ENCODE measurements at regions not wholly inside any gene's neighbourhood (a gene's known extent, or its start where the extent isn't known, plus 50 kb on each side); places are given as distances from the start of the nearest gene placed in this dataset.

- no peaks in the 10 kb centered on the region for H3K9me3 Mint-ChIP-seq
- H3K36me3 Mint-ChIP-seq (ENCODE audit: low read depth), result no peaks in the 10 kb centered on the region
- no peak for ATAC-seq
- no peak overlapping the region for H3K27ac Mint-ChIP-seq
- peaks cover 15% of the 10 kb centered on the region for H3K4me1 Mint-ChIP-seq
- DNase-seq, result no peak
- H3K4me3 Mint-ChIP-seq, result no peak overlapping the region
- no peaks in the 10 kb centered on the region for H3K27me3 Mint-ChIP-seq
Measured at GRCh38 chr3:112744825-112745566, 101.7 kb downstream of the CD200R1L start.

- Mint-ChIP-seq H3K4me3 (no peak overlapping the region), H3K36me3 (ENCODE audit: low read depth) (no peaks in the 10 kb centered on the region), H3K9me3 (no peaks in the 10 kb centered on the region), H3K27me3 (no peaks in the 10 kb centered on the region), H3K4me1 (peaks cover 24% of the 10 kb centered on the region), H3K27ac (no peak overlapping the region)
- no peak for DNase-seq
- no peak for ATAC-seq
Measured at GRCh38 chr3:112744106-112744505, 102.6 kb downstream of the CD200R1L start.

GRCh38 chr3:112742934-112743333 lies 102.0 kb upstream of the CCDC80 start:
- Mint-ChIP-seq H3K36me3 (ENCODE audit: low read depth) (no peaks in the 10 kb centered on the region), H3K4me1 (peaks cover 31% of the 10 kb centered on the region), H3K27me3 (no peaks in the 10 kb centered on the region), H3K4me3 (no peak overlapping the region), H3K9me3 (no peaks in the 10 kb centered on the region), H3K27ac (no peak overlapping the region)
- ATAC-seq (no peak), DNase-seq (no peak)

GRCh38 chr3:112741983-112742382 lies 101.0 kb upstream of the CCDC80 start:
- ATAC-seq (no peak), DNase-seq (no peak)
- Mint-ChIP-seq H3K27me3 (no peaks in the 10 kb centered on the region), H3K36me3 (ENCODE audit: low read depth) (no peaks in the 10 kb centered on the region), H3K27ac (peak overlapping the region; percentile 15), H3K9me3 (no peaks in the 10 kb centered on the region), H3K4me1 (peaks cover 40% of the 10 kb centered on the region), H3K4me3 (no peak overlapping the region)

GRCh38 chr3:112740835-112741234 lies 99.9 kb upstream of the CCDC80 start:
- H3K27ac Mint-ChIP-seq, result peak overlapping the region; percentile 2
- peaks cover 51% of the 10 kb centered on the region for H3K4me1 Mint-ChIP-seq
- ATAC-seq (no peak), DNase-seq (no peak)
- no peaks in the 10 kb centered on the region for H3K9me3 Mint-ChIP-seq
- H3K36me3 Mint-ChIP-seq (ENCODE audit: low read depth), result no peaks in the 10 kb centered on the region
- no peaks in the 10 kb centered on the region for H3K27me3 Mint-ChIP-seq
- H3K4me3 Mint-ChIP-seq, result no peak overlapping the region

GRCh38 chr3:112739252-112739965 lies 98.5 kb upstream of the CCDC80 start:
- Mint-ChIP-seq H3K36me3 (ENCODE audit: low read depth) (no peaks in the 10 kb centered on the region), H3K4me3 (no peak overlapping the region)

GRCh38 chr3:112738366-112738765 lies 97.4 kb upstream of the CCDC80 start:
- Mint-ChIP-seq H3K27ac (peak overlapping the region; percentile 1), H3K9me3 (no peaks in the 10 kb centered on the region), H3K27me3 (no peaks in the 10 kb centered on the region), H3K4me1 (peaks cover 54% of the 10 kb centered on the region), H3K36me3 (ENCODE audit: low read depth) (no peaks in the 10 kb centered on the region), H3K4me3 (no peak overlapping the region)
- no peak for DNase-seq
- no peak for ATAC-seq

More at GRCh38 chr3:112739252-112739965, 98.5 kb upstream of the CCDC80 start:
- Mint-ChIP-seq H3K4me1 (peaks cover 54% of the 10 kb centered on the region), H3K9me3 (no peaks in the 10 kb centered on the region), H3K27ac (no peak overlapping the region), H3K27me3 (no peaks in the 10 kb centered on the region)
- DNase-seq (no peak), ATAC-seq (peak; percentile 47)

- Mint-ChIP-seq H3K27me3 (no peaks in the 10 kb centered on the region), H3K4me3 (no peak overlapping the region)
Measured at GRCh38 chr3:112736805-112737566, 96.0 kb upstream of the CCDC80 start.

GRCh38 chr3:112736386-112736785 lies 95.4 kb upstream of the CCDC80 start:
- DNase-seq, result no peak
- H3K4me3 Mint-ChIP-seq, result no peak overlapping the region
- H3K36me3 Mint-ChIP-seq (ENCODE audit: low read depth), result no peaks in the 10 kb centered on the region
- no peak overlapping the region for H3K27ac Mint-ChIP-seq
- H3K27me3 Mint-ChIP-seq, result no peaks in the 10 kb centered on the region
- ATAC-seq, result no peak
- H3K4me1 Mint-ChIP-seq, result peaks cover 51% of the 10 kb centered on the region
- H3K9me3 Mint-ChIP-seq, result no peaks in the 10 kb centered on the region

More at GRCh38 chr3:112736805-112737566, 96.0 kb upstream of the CCDC80 start:
- Mint-ChIP-seq H3K9me3 (no peaks in the 10 kb centered on the region), H3K27ac (no peak overlapping the region), H3K4me1 (peaks cover 54% of the 10 kb centered on the region), H3K36me3 (ENCODE audit: low read depth) (no peaks in the 10 kb centered on the region)
- no peak for DNase-seq
- peak; percentile 23 for ATAC-seq

- H3K27me3 Mint-ChIP-seq, result no peaks in the 10 kb centered on the region
- no peak overlapping the region for H3K4me3 Mint-ChIP-seq
- H3K27ac Mint-ChIP-seq, result no peak overlapping the region
- DNase-seq, result no peak
- no peaks in the 10 kb centered on the region for H3K36me3 Mint-ChIP-seq (ENCODE audit: low read depth)
- no peaks in the 10 kb centered on the region for H3K9me3 Mint-ChIP-seq
- no peak for ATAC-seq
- peaks cover 49% of the 10 kb centered on the region for H3K4me1 Mint-ChIP-seq
Measured at GRCh38 chr3:112735926-112736325, 95.0 kb upstream of the CCDC80 start.

- Mint-ChIP-seq H3K4me1 (peaks cover 38% of the 10 kb centered on the region), H3K27me3 (no peaks in the 10 kb centered on the region), H3K27ac (peak overlapping the region; percentile 20), H3K36me3 (ENCODE audit: low read depth) (no peaks in the 10 kb centered on the region), H3K4me3 (no peak overlapping the region), H3K9me3 (no peaks in the 10 kb centered on the region)
- peak; percentile 26 for ATAC-seq
- peak; percentile 76 for DNase-seq
Measured at GRCh38 chr3:112734736-112735350, 93.9 kb upstream of the CCDC80 start.

- peaks cover 31% of the 10 kb centered on the region for H3K4me1 Mint-ChIP-seq
- H3K27me3 Mint-ChIP-seq, result no peaks in the 10 kb centered on the region
- no peaks in the 10 kb centered on the region for H3K36me3 Mint-ChIP-seq (ENCODE audit: low read depth)
- H3K9me3 Mint-ChIP-seq, result no peaks in the 10 kb centered on the region
- ATAC-seq (no peak), DNase-seq (no peak)
- no peak overlapping the region for H3K27ac Mint-ChIP-seq
- no peak overlapping the region for H3K4me3 Mint-ChIP-seq
Measured at GRCh38 chr3:112734171-112734570, 93.2 kb upstream of the CCDC80 start.

- ATAC-seq (no peak), DNase-seq (no peak)
- Mint-ChIP-seq H3K27me3 (no peaks in the 10 kb centered on the region), H3K27ac (no peak overlapping the region), H3K4me1 (peaks cover 4% of the 10 kb centered on the region), H3K4me3 (no peak overlapping the region), H3K36me3 (ENCODE audit: low read depth) (no peaks in the 10 kb centered on the region), H3K9me3 (peaks cover 2% of the 10 kb centered on the region)
Measured at GRCh38 chr3:112730210-112730609, 89.3 kb upstream of the CCDC80 start.

GRCh38 chr3:112721231-112721630 lies 80.3 kb upstream of the CCDC80 start:
- no peaks in the 10 kb centered on the region for H3K27me3 Mint-ChIP-seq
- no peak for DNase-seq
- peaks cover 3% of the 10 kb centered on the region for H3K9me3 Mint-ChIP-seq
- H3K36me3 Mint-ChIP-seq (ENCODE audit: low read depth), result no peaks in the 10 kb centered on the region
- H3K4me1 Mint-ChIP-seq, result no peaks in the 10 kb centered on the region
- ATAC-seq, result no peak
- no peak overlapping the region for H3K4me3 Mint-ChIP-seq
- H3K27ac Mint-ChIP-seq, result no peak overlapping the region

Measured in activated naive CD8-positive, alpha-beta T cell treated with anti-CD3 and anti-CD28 coated beads, Interleukin-2, amount 50 U/mL, for 24 hours (primary cell).